GM06990 (cell line): ENCODE measurements at regions not wholly inside any gene's neighbourhood (a gene's known extent, or its start where the extent isn't known, plus 50 kb on each side); places are given as distances from the start of the nearest gene placed in this dataset.

Source experiments
- DNase-seq: peaks from one replicate; pipeline ENCODE4 v3.0.0-alpha.2; 2011; ENCODE audit not compliant: insufficient read length; ENCODE audit errors: extremely low read depth
- H3K27me3 ChIP-seq: replicated peaks from 2 replicates; pipeline ENCODE4 v1.6.0; 2011; ENCODE audit warnings: low read length; ENCODE audit not compliant: control insufficient read depth, insufficient read depth
- H3K36me3 ChIP-seq: 2 replicates; pipeline ENCODE4 v1.5.1; 2011; ENCODE audit warnings: low read length; ENCODE audit not compliant: control insufficient read depth, insufficient read depth
- H3K4me3 ChIP-seq: replicated peaks from 2 replicates; pipeline ENCODE4 v1.5.1; 2011; ENCODE audit warnings: low read depth, mild to moderate bottlenecking, control low read depth, low read length
- CTCF ChIP-seq: IDR thresholded peaks from 2 replicates; pipeline ENCODE4 v1.5.1; 2011; ENCODE audit warnings: low read length, control low read depth, mild to moderate bottlenecking, inconsistent platforms; ENCODE audit not compliant: insufficient read depth, poor library complexity, severe bottlenecking

- TF ChIP-seq CTCF, result no peak
- Histone ChIP-seq H3K36me3 (no peaks in the 10 kb centered on the region), H3K4me3 (no peak overlapping the region), H3K27me3 (no peaks in the 10 kb centered on the region)
- no peak for DNase-seq
Measured at GRCh38 chr18:42576124-42576523, 539.4 kb downstream of the RIT2 start.

- no peak for DNase-seq
- no peak for TF ChIP-seq CTCF
- Histone ChIP-seq H3K4me3 (no peak overlapping the region), H3K27me3 (no peaks in the 10 kb centered on the region), H3K36me3 (no peaks in the 10 kb centered on the region)
Measured at GRCh38 chr18:42578792-42579191, 536.7 kb downstream of the RIT2 start.

GRCh38 chr18:42582266-42582665 is 533.2 kb downstream of the RIT2 start:
- H3K36me3 ChIP-seq, result no peaks in the 10 kb centered on the region
- no peak overlapping the region for H3K4me3 ChIP-seq
- DNase-seq, result no peak
- no peak for TF ChIP-seq CTCF
- no peaks in the 10 kb centered on the region for H3K27me3 ChIP-seq

GRCh38 chr18:42583283-42583731 is 532.2 kb downstream of the RIT2 start:
- no peak for TF ChIP-seq CTCF
- no peak overlapping the region for H3K4me3 ChIP-seq
- DNase-seq, result no peak

GRCh38 chr18:42586601-42587000 is 528.9 kb downstream of the RIT2 start:
- TF ChIP-seq CTCF, result no peak
- Histone ChIP-seq H3K27me3 (no peaks in the 10 kb centered on the region), H3K36me3 (no peaks in the 10 kb centered on the region), H3K4me3 (no peak overlapping the region)
- no peak for DNase-seq

More at GRCh38 chr18:42583283-42583731, 532.2 kb downstream of the RIT2 start:
- Histone ChIP-seq H3K36me3 (no peaks in the 10 kb centered on the region), H3K27me3 (no peaks in the 10 kb centered on the region)

- Histone ChIP-seq H3K36me3 (no peaks in the 10 kb centered on the region), H3K4me3 (no peak overlapping the region), H3K27me3 (no peaks in the 10 kb centered on the region)
- DNase-seq, result no peak
- TF ChIP-seq CTCF, result no peak
Measured at GRCh38 chr18:42588786-42589185, 526.7 kb downstream of the RIT2 start.
